ENCODE measurements at regions not wholly inside any gene's neighbourhood (a gene's known extent, or its start where the extent isn't known, plus 50 kb on each side); places are given as distances from the start of the nearest gene placed in this dataset.
A peak's percentile ranks its signal among the peaks of the same experiment; 100 is the strongest.

DNA sequence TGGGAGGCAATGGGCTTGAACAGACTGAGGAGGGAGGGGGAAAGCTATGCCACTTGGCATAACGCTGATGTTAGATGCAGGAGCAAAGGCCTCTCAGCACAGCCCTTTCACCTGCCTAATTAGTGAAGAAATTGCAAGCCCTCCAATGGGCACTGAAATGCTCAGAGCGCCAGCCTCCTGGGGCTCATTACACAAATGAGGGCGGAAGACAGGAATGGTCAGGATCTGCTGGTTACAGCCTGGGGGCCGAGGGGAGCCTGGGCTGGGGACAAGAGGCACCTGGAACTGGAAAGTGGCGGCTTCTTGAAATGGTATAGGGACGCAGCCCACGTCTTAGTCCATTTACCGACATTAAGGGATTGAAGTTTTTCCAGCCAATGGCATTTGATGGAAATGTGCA is 50.2 kb upstream of the PLET1 start:
- Histone ChIP-seq H3K36me3 (ENCODE audit: control insufficient read depth in 2 of 2, insufficient read depth in 2 of 2, low read length in 1 of 2) (no peaks in the 10 kb centered on the region), H3K27ac (ENCODE audit: low read depth in 2 of 2, low read length in 1 of 2) (no peak overlapping the region), H3K4me1 (ENCODE audit: control insufficient read depth in 2 of 2, insufficient read depth in 2 of 2, low read length in 1 of 2) (no peaks in the 10 kb centered on the region), H3K9me3 (ENCODE audit: control insufficient read depth in 2 of 2, insufficient read depth in 1 of 2, low read depth in 1 of 2, low read length in 1 of 2) (no peaks in the 10 kb centered on the region), H3K4me3 (ENCODE audit: low read depth in 1 of 2, low read length in 2 of 2) (no peak overlapping the region), H3K27me3 (ENCODE audit: control insufficient read depth in 1 of 2, insufficient read depth in 2 of 2, low read length in 2 of 2) (no peaks in the 10 kb centered on the region)
- WGBS, 2 donors: 90% methylated on average over 8 of the region's 8 CpGs

DNA sequence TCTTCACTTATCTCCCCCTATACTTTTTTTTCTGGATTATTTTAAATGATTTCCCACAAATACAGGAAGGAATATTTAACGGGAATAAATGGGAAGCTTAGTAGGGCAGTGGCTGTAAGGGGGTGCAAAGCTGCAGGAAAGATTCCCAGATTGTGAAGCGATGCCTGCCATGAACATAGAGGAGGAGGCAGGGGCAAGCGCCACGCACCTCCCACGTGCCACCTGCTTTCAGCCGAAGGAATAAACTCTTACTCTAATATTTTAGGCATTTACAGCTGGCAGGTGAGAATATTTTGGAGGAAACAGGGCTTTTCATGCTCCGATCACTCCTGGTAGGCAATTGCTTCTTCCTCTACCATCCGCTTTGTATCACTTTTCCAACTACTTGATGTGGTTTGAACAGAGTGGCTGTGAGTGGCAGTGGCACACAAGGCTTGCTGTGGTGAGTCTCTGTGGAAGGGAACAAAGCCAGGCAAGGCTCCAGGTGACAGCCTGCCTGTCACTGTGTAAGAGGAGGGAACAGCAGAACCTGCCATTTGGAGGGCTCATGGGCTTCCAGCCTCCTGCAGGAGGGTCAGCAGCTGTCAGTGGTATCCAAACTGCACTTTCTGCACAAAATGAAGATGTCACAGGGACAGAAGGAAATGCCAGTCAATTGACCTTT is 54.5 kb upstream of the PLET1 start:
- Histone ChIP-seq H3K27ac (ENCODE audit: low read depth in 2 of 2, low read length in 1 of 2) (no peak overlapping the region), H3K4me1 (ENCODE audit: control insufficient read depth in 2 of 2, insufficient read depth in 2 of 2, low read length in 1 of 2) (no peaks in the 10 kb centered on the region), H3K36me3 (ENCODE audit: control insufficient read depth in 2 of 2, insufficient read depth in 2 of 2, low read length in 1 of 2) (peaks cover 0 to 4% of the 10 kb centered on the region in 2 donors), H3K9me3 (ENCODE audit: control insufficient read depth in 2 of 2, insufficient read depth in 1 of 2, low read depth in 1 of 2, low read length in 1 of 2) (no peaks in the 10 kb centered on the region), H3K4me3 (ENCODE audit: low read depth in 1 of 2, low read length in 2 of 2) (no peak overlapping the region), H3K27me3 (ENCODE audit: control insufficient read depth in 1 of 2, insufficient read depth in 2 of 2, low read length in 2 of 2) (no peaks in the 10 kb centered on the region)
- WGBS, 2 donors: 90 to 95% methylated on average over 8 of the region's 8 CpGs

DNA sequence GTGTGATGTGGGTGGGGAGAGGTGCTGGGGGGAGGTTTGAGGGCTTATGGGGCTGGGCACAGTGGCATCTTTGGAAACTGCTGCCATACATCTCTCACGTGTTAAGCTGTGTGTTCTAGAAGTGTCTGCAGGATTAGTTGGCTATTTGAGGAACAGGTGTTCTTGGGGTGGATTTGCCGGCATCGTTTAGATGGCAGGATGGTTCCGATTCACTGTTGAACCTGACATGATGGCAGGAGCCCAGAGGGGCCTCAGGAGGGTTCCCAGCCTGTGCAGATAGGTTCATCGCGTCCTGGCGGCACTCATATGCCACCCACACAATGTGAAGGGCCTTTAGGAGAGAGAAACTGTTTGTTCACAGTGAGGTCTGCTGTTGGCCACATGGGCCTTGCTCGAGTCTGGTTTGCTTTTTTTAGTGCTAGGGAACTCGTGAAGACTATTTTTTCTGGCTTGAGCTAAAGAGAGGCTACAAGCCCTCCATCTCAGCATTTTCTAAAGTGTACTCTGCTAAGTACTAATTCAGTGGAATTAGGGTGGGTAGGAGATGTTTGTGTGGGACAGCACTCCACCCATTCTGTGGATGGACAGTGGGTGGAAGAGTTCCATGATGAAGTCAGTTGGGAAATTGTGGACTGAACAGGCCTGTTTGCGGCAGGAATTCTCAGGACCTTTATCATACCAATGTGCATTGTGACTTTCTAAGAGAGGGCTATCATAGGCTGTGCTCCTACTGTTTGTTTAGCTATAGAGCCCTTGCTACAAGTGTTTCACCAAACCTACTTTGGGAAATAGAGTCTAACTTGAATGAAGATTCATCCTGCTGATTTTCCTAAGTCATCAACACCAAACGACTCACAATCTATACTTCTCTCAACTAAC is 55.4 kb upstream of the PLET1 start:
- no peaks in the 10 kb centered on the region for H3K9me3 ChIP-seq (ENCODE audit: control insufficient read depth in 2 of 2, insufficient read depth in 1 of 2, low read depth in 1 of 2, low read length in 1 of 2)
- 85 to 86% methylated on average over 11 of the region's 11 CpGs for WGBS, 2 donors
- H3K4me1 ChIP-seq (ENCODE audit: control insufficient read depth in 2 of 2, insufficient read depth in 2 of 2, low read length in 1 of 2): peaks cover 4 to 7% of the 10 kb centered on the region in 2 donors
- H3K27ac ChIP-seq (ENCODE audit: low read depth in 2 of 2, low read length in 1 of 2): no peak overlapping the region
- peaks cover 0 to 4% of the 10 kb centered on the region in 2 donors for H3K36me3 ChIP-seq (ENCODE audit: control insufficient read depth in 2 of 2, insufficient read depth in 2 of 2, low read length in 1 of 2)
- H3K4me3 ChIP-seq (ENCODE audit: low read depth in 1 of 2, low read length in 2 of 2): no peak overlapping the region
- no peaks in the 10 kb centered on the region for H3K27me3 ChIP-seq (ENCODE audit: control insufficient read depth in 1 of 2, insufficient read depth in 2 of 2, low read length in 2 of 2)

DNA sequence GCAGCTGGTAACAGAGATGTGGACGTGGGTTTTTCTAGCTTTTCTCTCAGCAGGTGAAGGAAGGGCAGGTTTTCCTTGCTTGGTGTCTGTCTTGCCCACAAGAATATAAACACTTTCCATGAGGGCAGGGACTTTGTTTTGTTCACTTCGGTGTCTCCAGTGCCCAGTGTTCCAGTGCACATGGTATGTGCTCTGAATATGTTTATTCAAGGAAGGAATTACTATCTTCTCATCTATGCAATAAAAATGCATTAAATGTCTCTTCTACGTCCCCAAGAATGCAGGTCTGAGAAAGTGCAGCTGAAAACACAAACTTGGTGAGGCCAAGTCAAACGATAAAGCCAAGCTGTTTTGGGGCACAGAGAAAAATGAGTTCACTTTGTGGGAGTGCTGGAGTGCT is 56.3 kb upstream of the PLET1 start:
- Histone ChIP-seq H3K36me3 (ENCODE audit: control insufficient read depth in 2 of 2, insufficient read depth in 2 of 2, low read length in 1 of 2) (peaks cover 0 to 4% of the 10 kb centered on the region in 2 donors), H3K9me3 (ENCODE audit: control insufficient read depth in 2 of 2, insufficient read depth in 1 of 2, low read depth in 1 of 2, low read length in 1 of 2) (no peaks in the 10 kb centered on the region), H3K4me3 (ENCODE audit: low read depth in 1 of 2, low read length in 2 of 2) (no peak overlapping the region), H3K27me3 (ENCODE audit: control insufficient read depth in 1 of 2, insufficient read depth in 2 of 2, low read length in 2 of 2) (no peaks in the 10 kb centered on the region), H3K27ac (ENCODE audit: low read depth in 2 of 2, low read length in 1 of 2) (no peak overlapping the region), H3K4me1 (ENCODE audit: control insufficient read depth in 2 of 2, insufficient read depth in 2 of 2, low read length in 1 of 2) (peaks cover 4 to 7% of the 10 kb centered on the region in 2 donors)
- 77 to 82% methylated on average over 4 of the region's 4 CpGs for WGBS, 2 donors

DNA sequence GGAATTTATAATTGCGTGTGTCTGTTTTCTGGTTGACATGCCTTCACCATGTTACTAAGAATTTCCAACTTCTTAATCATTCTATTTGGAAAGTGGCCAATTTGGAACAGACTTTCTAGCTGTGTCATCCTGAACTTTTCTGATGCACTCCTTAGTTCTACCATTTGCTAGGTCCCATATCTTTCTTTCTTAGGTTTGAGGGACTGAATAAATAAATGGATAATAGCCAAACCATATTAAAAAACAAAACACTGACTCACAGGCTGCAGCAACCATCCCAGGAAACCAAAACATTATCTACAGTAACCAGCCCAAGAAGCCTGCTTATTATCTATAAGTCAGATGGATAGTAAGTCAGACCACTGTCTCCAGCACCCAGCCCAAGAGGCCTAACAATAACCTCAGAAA is 57.5 kb upstream of the PLET1 start:
- H3K36me3 ChIP-seq (ENCODE audit: control insufficient read depth in 2 of 2, insufficient read depth in 2 of 2, low read length in 1 of 2): peaks cover 0 to 4% of the 10 kb centered on the region in 2 donors
- H3K27me3 ChIP-seq (ENCODE audit: control insufficient read depth in 1 of 2, insufficient read depth in 2 of 2, low read length in 2 of 2): no peaks in the 10 kb centered on the region
- H3K4me1 ChIP-seq (ENCODE audit: control insufficient read depth in 2 of 2, insufficient read depth in 2 of 2, low read length in 1 of 2): peaks cover 4 to 9% of the 10 kb centered on the region in 2 donors
- WGBS, 2 donors: 28 to 64% methylated on average over 1 of the region's 1 CpG
- peak overlapping the region in 1 of 2 donors; percentile 11 for H3K27ac ChIP-seq (ENCODE audit: low read depth in 2 of 2, low read length in 1 of 2)
- no peaks in the 10 kb centered on the region for H3K9me3 ChIP-seq (ENCODE audit: control insufficient read depth in 2 of 2, insufficient read depth in 1 of 2, low read depth in 1 of 2, low read length in 1 of 2)
- H3K4me3 ChIP-seq (ENCODE audit: low read depth in 1 of 2, low read length in 2 of 2): no peak overlapping the region

DNA sequence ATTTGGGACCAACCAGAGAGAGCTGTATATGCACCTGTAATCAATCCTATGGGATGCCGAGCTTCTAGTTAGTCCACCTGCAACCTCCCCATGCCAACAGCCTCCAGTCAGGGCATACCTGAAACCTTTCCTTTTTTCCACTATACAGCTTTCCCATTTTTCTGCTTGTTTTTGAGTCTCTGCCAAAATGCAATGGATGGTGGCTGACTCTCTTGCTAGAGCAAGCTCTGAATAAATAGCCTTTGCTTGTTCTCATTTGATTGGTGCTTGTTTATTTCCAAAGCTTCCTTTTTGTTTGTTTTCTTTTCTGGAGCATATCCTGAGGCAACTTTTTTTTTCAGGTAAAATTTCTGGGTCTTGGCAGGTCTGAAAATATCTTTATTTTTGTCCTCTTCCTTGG is 58.0 kb upstream of the PLET1 start:
- Histone ChIP-seq H3K27me3 (ENCODE audit: control insufficient read depth in 1 of 2, insufficient read depth in 2 of 2, low read length in 2 of 2) (no peaks in the 10 kb centered on the region), H3K4me3 (ENCODE audit: low read depth in 1 of 2, low read length in 2 of 2) (no peak overlapping the region), H3K9me3 (ENCODE audit: control insufficient read depth in 2 of 2, insufficient read depth in 1 of 2, low read depth in 1 of 2, low read length in 1 of 2) (no peaks in the 10 kb centered on the region), H3K4me1 (ENCODE audit: control insufficient read depth in 2 of 2, insufficient read depth in 2 of 2, low read length in 1 of 2) (peaks cover 4 to 9% of the 10 kb centered on the region in 2 donors), H3K36me3 (ENCODE audit: control insufficient read depth in 2 of 2, insufficient read depth in 2 of 2, low read length in 1 of 2) (peaks cover 0 to 4% of the 10 kb centered on the region in 2 donors), H3K27ac (ENCODE audit: low read depth in 2 of 2, low read length in 1 of 2) (peak overlapping the region in 1 of 2 donors; percentile 11)
- WGBS, 2 donors: 65 to 80% methylated on average over 1 of the region's 1 CpG

DNA sequence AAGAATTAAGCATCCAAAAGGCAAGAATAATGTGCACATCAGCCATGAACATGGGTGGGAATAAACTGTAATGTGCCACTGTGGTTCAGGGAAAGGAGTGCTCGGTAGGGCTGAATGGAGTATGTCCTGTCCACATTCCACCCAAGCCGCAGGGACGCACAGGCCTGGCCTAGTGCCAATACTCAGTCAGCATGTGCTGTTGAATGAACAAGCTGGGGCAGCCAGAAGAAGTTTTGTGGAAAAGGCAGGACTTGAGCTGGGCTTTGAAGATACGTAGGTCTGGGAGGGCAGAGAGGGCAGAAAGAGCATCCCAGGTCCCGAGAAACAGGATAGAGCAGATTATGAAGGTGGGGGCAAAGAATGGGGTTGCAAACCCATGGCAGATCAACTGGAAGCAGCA is 60.0 kb upstream of the PLET1 start:
- H3K4me1 ChIP-seq (ENCODE audit: control insufficient read depth in 2 of 2, insufficient read depth in 2 of 2, low read length in 1 of 2): peaks cover 4 to 9% of the 10 kb centered on the region in 2 donors
- H3K36me3 ChIP-seq (ENCODE audit: control insufficient read depth in 2 of 2, insufficient read depth in 2 of 2, low read length in 1 of 2): peaks cover 0 to 4% of the 10 kb centered on the region in 2 donors
- no peaks in the 10 kb centered on the region for H3K27me3 ChIP-seq (ENCODE audit: control insufficient read depth in 1 of 2, insufficient read depth in 2 of 2, low read length in 2 of 2)
- no peak overlapping the region for H3K27ac ChIP-seq (ENCODE audit: low read depth in 2 of 2, low read length in 1 of 2)
- no peaks in the 10 kb centered on the region for H3K9me3 ChIP-seq (ENCODE audit: control insufficient read depth in 2 of 2, insufficient read depth in 1 of 2, low read depth in 1 of 2, low read length in 1 of 2)
- WGBS, 2 donors: 27 to 39% methylated on average over 5 of the region's 5 CpGs
- no peak overlapping the region for H3K4me3 ChIP-seq (ENCODE audit: low read depth in 1 of 2, low read length in 2 of 2)

DNA sequence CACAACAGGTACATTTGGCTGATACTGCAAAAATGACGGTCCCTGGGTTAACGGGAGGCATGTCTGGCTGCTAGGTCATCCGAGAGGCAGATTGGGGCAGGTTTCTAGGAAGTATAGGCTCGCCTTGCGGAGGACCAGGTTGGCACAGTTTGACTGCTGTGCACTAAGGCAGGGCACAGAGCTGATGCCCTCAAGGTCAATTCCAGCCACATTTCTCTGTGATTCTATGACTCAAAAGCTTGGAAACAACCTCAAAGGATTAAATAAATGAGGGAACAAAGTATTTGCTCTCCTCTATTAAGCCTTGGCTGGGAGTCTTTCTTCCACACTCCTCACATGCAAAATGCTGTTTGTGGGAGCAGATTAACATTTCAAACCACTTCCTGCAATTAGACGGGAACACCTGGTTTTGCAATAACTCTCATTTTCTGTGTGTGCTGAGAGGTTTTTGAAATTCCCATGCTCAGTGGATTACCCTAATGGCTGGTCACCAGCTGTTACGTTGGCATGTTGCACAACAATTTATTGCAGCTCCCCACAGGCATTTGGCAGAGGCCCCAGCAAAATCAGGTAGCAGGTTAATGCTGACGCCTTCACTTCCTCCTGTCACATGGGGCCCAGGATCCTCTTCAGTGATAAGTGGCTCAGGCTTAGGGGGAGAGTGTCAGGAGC is 61.0 kb upstream of the PLET1 start:
- Histone ChIP-seq H3K36me3 (ENCODE audit: control insufficient read depth in 2 of 2, insufficient read depth in 2 of 2, low read length in 1 of 2) (peaks cover 0 to 4% of the 10 kb centered on the region in 2 donors), H3K4me1 (ENCODE audit: control insufficient read depth in 2 of 2, insufficient read depth in 2 of 2, low read length in 1 of 2) (peaks cover 4 to 9% of the 10 kb centered on the region in 2 donors), H3K4me3 (ENCODE audit: low read depth in 1 of 2, low read length in 2 of 2) (no peak overlapping the region), H3K27ac (ENCODE audit: low read depth in 2 of 2, low read length in 1 of 2) (peak overlapping the region; percentile 29 to 54), H3K27me3 (ENCODE audit: control insufficient read depth in 1 of 2, insufficient read depth in 2 of 2, low read length in 2 of 2) (no peaks in the 10 kb centered on the region), H3K9me3 (ENCODE audit: control insufficient read depth in 2 of 2, insufficient read depth in 1 of 2, low read depth in 1 of 2, low read length in 1 of 2) (no peaks in the 10 kb centered on the region)
- WGBS, 2 donors: 35 to 37% methylated on average over 8 of the region's 8 CpGs

DNA sequence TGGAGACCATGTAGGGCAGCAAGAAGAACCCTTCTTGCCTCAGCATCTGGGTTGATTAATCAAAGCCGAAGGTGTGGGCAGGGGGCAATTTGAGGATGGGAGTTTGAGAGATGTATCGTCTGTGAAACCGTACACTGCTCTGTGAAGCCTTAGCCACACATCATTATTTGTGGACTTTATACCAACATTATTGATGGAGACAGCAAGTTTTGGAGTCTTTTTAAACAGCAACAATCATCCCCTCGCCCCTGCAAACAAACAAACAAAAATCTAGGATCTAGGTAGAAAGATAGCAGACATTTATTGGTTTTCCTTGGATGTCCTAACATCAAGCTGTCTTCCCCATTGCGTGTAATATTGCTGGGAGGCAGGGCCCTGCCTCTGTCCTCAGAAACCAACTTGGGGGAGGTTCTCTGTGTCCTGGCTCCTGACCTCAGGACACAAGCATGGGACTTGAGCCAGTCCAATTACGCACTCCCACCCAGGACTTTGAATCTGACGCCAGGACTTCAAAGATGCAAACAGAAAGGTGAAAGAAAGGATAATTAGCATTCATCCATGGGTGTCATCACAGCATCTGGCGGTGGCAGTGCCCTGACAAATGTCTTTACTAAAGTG is 61.6 kb upstream of the PLET1 start:
- Histone ChIP-seq H3K27ac (ENCODE audit: low read depth in 2 of 2, low read length in 1 of 2) (peak overlapping the region; percentile 29 to 71), H3K4me3 (ENCODE audit: low read depth in 1 of 2, low read length in 2 of 2) (no peak overlapping the region), H3K36me3 (ENCODE audit: control insufficient read depth in 2 of 2, insufficient read depth in 2 of 2, low read length in 1 of 2) (peaks cover 0 to 4% of the 10 kb centered on the region in 2 donors), H3K27me3 (ENCODE audit: control insufficient read depth in 1 of 2, insufficient read depth in 2 of 2, low read length in 2 of 2) (no peaks in the 10 kb centered on the region), H3K9me3 (ENCODE audit: control insufficient read depth in 2 of 2, insufficient read depth in 1 of 2, low read depth in 1 of 2, low read length in 1 of 2) (no peaks in the 10 kb centered on the region), H3K4me1 (ENCODE audit: control insufficient read depth in 2 of 2, insufficient read depth in 2 of 2, low read length in 1 of 2) (peaks cover 4 to 9% of the 10 kb centered on the region in 2 donors)
- WGBS, 2 donors: 62 to 71% methylated on average over 8 of the region's 8 CpGs

Measured in esophagus (tissue), 2 donors.